OCI-LY7 (cell line): ENCODE measurements at regions not wholly inside any gene's neighbourhood (a gene's known extent, or its start where the extent isn't known, plus 50 kb on each side); places are given as distances from the start of the nearest gene placed in this dataset.

Experiments
- BruUV-seq: library from RNA; stranded (reverse); fragments of 400-500 nt; replicated peaks from 2 replicates; lab custom pipeline; 2021; lab: Mats Ljungman, UMichigan
- CTCF ChIA-PET: fragments of 300-600 bp; sonication (Branson Sonifier 250); formaldehyde crosslinking; loops from one replicate; lab custom pipeline; 2022; ENCODE audit warnings: antibody characterized with exemption; ENCODE audit not compliant: unreplicated experiment; lab: Charles Lee
- POLR2A ChIA-PET: fragments of 300-600 bp; sonication (Branson Sonifier 250); formaldehyde crosslinking; loops from one replicate; lab custom pipeline; 2022; ENCODE audit warnings: antibody characterized with exemption; lab: Charles Lee
- DNase-seq: peaks from one replicate; pipeline ENCODE4 v3.0.0-alpha.2; 2015; ENCODE audit warnings: low spot score
- H2AFZ ChIP-seq: fragments of 200-600 bp; sonication (generic), shearing (Covaris generic); 2 replicates; pipeline ENCODE4 v1.6.1; 2014; ENCODE audit warnings: mild to moderate bottlenecking, antibody characterized with exemption, low read length, moderate library complexity
- H3K27ac ChIP-seq: fragments of 200-600 bp; sonication (generic); 2 replicates; pipeline ENCODE4 v1.5.1; 2014; ENCODE audit warnings: mixed run types, low read depth, mild to moderate bottlenecking, moderate library complexity, low read length, inconsistent platforms; ENCODE audit not compliant: poor library complexity, severe bottlenecking
- H3K36me3 ChIP-seq: fragments of 200-600 bp; sonication (generic); 2 replicates; pipeline ENCODE4 v1.6.1; 2014; ENCODE audit warnings: mild to moderate bottlenecking, antibody characterized with exemption, low read length, moderate library complexity, mixed read lengths; ENCODE audit not compliant: insufficient read depth
- H3K4me1 ChIP-seq: fragments of 200-600 bp; sonication (generic); 2 replicates; pipeline ENCODE4 v1.5.1; 2014; ENCODE audit warnings: mild to moderate bottlenecking, low read length; ENCODE audit not compliant: insufficient read depth, poor library complexity, severe bottlenecking
- H3K4me2 ChIP-seq: fragments of 200-600 bp; sonication (generic); 2 replicates; pipeline ENCODE4 v1.6.1; 2014; ENCODE audit warnings: mild to moderate bottlenecking, low read length
- H3K4me3 ChIP-seq: fragments of 200-600 bp; sonication (generic); 2 replicates; pipeline ENCODE4 v1.5.1; 2014; ENCODE audit warnings: mild to moderate bottlenecking, low read depth, low read length; ENCODE audit not compliant: poor library complexity, severe bottlenecking
- H3K79me2 ChIP-seq: fragments of 200-600 bp; sonication (generic); 2 replicates; pipeline ENCODE4 v1.6.1; 2016; ENCODE audit warnings: low read depth, mild to moderate bottlenecking, low read length, moderate library complexity, mixed read lengths; ENCODE audit not compliant: insufficient read depth
- H3K9me2 ChIP-seq: fragments of 200-600 bp; sonication (generic); 2 replicates; pipeline ENCODE4 v1.6.1; 2016; ENCODE audit warnings: mild to moderate bottlenecking, low read length, mixed read lengths; ENCODE audit not compliant: insufficient read depth
- H3K9me3 ChIP-seq: fragments of 200-600 bp; sonication (generic); 2 replicates; pipeline ENCODE4 v1.6.1; 2014; ENCODE audit warnings: mild to moderate bottlenecking, mixed run types, low read length, mixed read lengths
- H4K20me1 ChIP-seq: fragments of 200-600 bp; sonication (generic); 2 replicates; pipeline ENCODE4 v1.6.1; 2014; ENCODE audit warnings: mild to moderate bottlenecking, antibody characterized with exemption, low read length, moderate library complexity, mixed read lengths; ENCODE audit not compliant: insufficient read depth
- EZH2phosphoT487 ChIP-seq: fragments of 200-600 bp; sonication (generic); IDR thresholded peaks from 2 replicates; pipeline ENCODE4 v1.6.1; 2018; ENCODE audit warnings: low read depth, borderline replicate concordance, mild to moderate bottlenecking, mixed run types, antibody characterized with exemption, low read length, moderate library complexity, mixed read lengths
- intact Hi-C: fragments of 100-400 bp; cut with micrococcal nuclease; formaldehyde crosslinking; loops from one replicate; pipeline ENCODE4 v1.10.0; 2022; ENCODE audit not compliant: unreplicated experiment
- TF ChIP-seq, protein P1 (sequence below): fragments of 200-600 bp; sonication (generic); conservative IDR thresholded peaks from 2 replicates; pipeline ENCODE4 v1.5.1; 2014; ENCODE audit warnings: mild to moderate bottlenecking, antibody characterized with exemption, low read length, moderate library complexity, mixed read lengths

GRCh38 chr12:25377469-25378177, 126.9 kb upstream of the KRAS start:
- ChIA-PET CTCF (no interaction called here), POLR2A (interaction anchor here (0.5 to 1.7 kb wide), 3 partner anchors 10 to 1731 kb away, joined by 3 to 5 read pairs (median 3); no protein-coding TSS in a partner anchor)
- intact Hi-C loops, result no loop called here
- H3K27ac ChIP-seq, result no peak overlapping the region
- DNase-seq, result no peak
- no TSS peak for BruUV-seq
- H3K36me3 ChIP-seq, result no peaks in the 10 kb centered on the region
- no peak overlapping the region for H2AFZ ChIP-seq
- H3K9me2 ChIP-seq, result no peaks in the 10 kb centered on the region
- no peak for TF ChIP-seq EZH2phosphoT487
- TF ChIP-seq, protein P1, sequence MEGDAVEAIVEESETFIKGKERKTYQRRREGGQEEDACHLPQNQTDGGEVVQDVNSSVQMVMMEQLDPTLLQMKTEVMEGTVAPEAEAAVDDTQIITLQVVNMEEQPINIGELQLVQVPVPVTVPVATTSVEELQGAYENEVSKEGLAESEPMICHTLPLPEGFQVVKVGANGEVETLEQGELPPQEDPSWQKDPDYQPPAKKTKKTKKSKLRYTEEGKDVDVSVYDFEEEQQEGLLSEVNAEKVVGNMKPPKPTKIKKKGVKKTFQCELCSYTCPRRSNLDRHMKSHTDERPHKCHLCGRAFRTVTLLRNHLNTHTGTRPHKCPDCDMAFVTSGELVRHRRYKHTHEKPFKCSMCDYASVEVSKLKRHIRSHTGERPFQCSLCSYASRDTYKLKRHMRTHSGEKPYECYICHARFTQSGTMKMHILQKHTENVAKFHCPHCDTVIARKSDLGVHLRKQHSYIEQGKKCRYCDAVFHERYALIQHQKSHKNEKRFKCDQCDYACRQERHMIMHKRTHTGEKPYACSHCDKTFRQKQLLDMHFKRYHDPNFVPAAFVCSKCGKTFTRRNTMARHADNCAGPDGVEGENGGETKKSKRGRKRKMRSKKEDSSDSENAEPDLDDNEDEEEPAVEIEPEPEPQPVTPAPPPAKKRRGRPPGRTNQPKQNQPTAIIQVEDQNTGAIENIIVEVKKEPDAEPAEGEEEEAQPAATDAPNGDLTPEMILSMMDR, result no peak
- H3K79me2 ChIP-seq, result no peaks in the 10 kb centered on the region
- H3K4me3 ChIP-seq, result no peak overlapping the region
- H3K9me3 ChIP-seq, result no peaks in the 10 kb centered on the region
- no peaks in the 10 kb centered on the region for H4K20me1 ChIP-seq
- H3K4me2 ChIP-seq, result no peak overlapping the region
- H3K4me1 ChIP-seq, result peaks cover 9% of the 10 kb centered on the region

GRCh38 chr12:25376985-25377384, 126.3 kb upstream of the KRAS start:
- no peaks in the 10 kb centered on the region for H4K20me1 ChIP-seq
- H3K36me3 ChIP-seq, result no peaks in the 10 kb centered on the region
- H3K4me1 ChIP-seq, result peaks cover 3% of the 10 kb centered on the region
- no peak overlapping the region for H3K4me3 ChIP-seq
- DNase-seq, result no peak
- POLR2A ChIA-PET, result interaction anchor here (0.5 to 1.7 kb wide), 4 partner anchors 10 to 1732 kb away, joined by 3 to 5 read pairs (median 3); no protein-coding TSS in a partner anchor
- H3K27ac ChIP-seq, result no peak overlapping the region
- no peaks in the 10 kb centered on the region for H3K9me2 ChIP-seq
- CTCF ChIA-PET, result no interaction called here
- no peak overlapping the region for H3K4me2 ChIP-seq
- TF ChIP-seq, protein P1, result no peak
- TF ChIP-seq EZH2phosphoT487, result no peak
- H3K79me2 ChIP-seq, result no peaks in the 10 kb centered on the region
- no peak overlapping the region for H2AFZ ChIP-seq
- H3K9me3 ChIP-seq, result no peaks in the 10 kb centered on the region
- no TSS peak for BruUV-seq
- intact Hi-C loops, result no loop called here

DNA sequence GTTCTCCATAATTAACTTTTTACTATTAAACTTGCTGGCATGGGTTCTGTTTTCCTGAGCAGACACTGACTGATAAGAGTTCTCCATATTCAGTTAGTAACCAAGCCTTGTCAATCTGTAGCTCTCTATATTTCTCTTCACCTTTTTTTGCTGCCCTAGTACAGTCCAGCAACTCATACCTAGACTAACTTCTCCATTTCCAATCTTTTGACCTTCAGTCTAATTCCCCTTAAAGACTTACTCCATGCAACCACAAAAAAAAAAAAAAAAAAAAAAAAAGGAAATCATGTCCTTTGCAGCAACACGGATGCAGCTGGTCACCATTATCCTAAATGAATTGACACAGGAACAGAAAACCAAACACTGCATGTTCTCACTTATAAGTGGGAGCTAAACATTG, 125.7 kb upstream of the KRAS start:
- BruUV-seq, result no TSS peak
- H3K9me3 ChIP-seq, result no peaks in the 10 kb centered on the region
- ChIA-PET POLR2A (interaction anchor here (0.6 to 1.7 kb wide), 3 partner anchors 9 to 574 kb away, joined by 3 to 5 read pairs (median 3); no protein-coding TSS in a partner anchor), CTCF (no interaction called here)
- no peak for DNase-seq
- H3K4me2 ChIP-seq, result no peak overlapping the region
- no peaks in the 10 kb centered on the region for H3K36me3 ChIP-seq
- no peaks in the 10 kb centered on the region for H3K9me2 ChIP-seq
- no peaks in the 10 kb centered on the region for H3K79me2 ChIP-seq
- H3K27ac ChIP-seq, result no peak overlapping the region
- no peak overlapping the region for H2AFZ ChIP-seq
- no peaks in the 10 kb centered on the region for H3K4me1 ChIP-seq
- intact Hi-C loops, result no loop called here
- H4K20me1 ChIP-seq, result no peaks in the 10 kb centered on the region
- H3K4me3 ChIP-seq, result no peak overlapping the region
- TF ChIP-seq EZH2phosphoT487, result no peak
- TF ChIP-seq, protein P1, result no peak
